ENCODE measurements at regions not wholly inside any gene's neighbourhood (a gene's known extent, or its start where the extent isn't known, plus 50 kb on each side); places are given as distances from the start of the nearest gene placed in this dataset.

DNA sequence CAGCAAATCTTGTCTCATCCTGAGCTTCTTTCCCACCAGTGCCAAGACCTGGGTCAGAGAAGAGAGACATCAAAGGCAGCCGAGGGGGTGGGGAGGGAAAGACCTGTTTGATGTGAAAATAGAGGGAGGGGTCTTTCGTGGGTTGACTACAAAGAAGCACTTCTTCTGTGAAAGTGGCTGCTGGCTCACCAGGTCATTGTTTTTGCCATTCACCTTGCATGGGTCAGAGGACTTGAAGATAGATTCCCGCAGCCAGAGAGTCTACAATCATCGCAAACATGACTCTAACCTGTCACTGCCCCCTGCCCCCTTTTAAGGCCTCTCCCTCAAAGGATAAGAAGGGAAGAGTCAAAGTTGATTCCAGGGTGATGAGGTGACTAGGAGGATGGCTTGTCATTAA is 166.1 kb upstream of the BMPER start (continued):
- TF ChIP-seq ZNF205 (CRISPR knock-in tag; IDR thresholded peaks at IDR 0.05) (no peak), ZMAT3 (CRISPR knock-in tag; conservative IDR thresholded peaks at IDR 0.05) (no peak), HNF4G (IDR thresholded peaks at IDR 0.05; ENCODE audit: borderline replicate concordance, low read depth, low read length) (0 out of 2 replicates have a peak, but pooled peaks have one; percentile 5), HNF4G (CRISPR knock-in tag; IDR thresholded peaks at IDR 0.05; ENCODE audit: borderline replicate concordance, low read depth) (no peak), ZNF432 (CRISPR knock-in tag; IDR thresholded peaks at IDR 0.05; ENCODE audit: borderline replicate concordance) (no peak), BORCS8-MEF2B (CRISPR knock-in tag; IDR thresholded peaks at IDR 0.05) (no peak), ZNF670 (CRISPR knock-in tag; IDR thresholded peaks at IDR 0.05; ENCODE audit: borderline replicate concordance) (no peak), HOXA9 (CRISPR knock-in tag; IDR thresholded peaks at IDR 0.05; ENCODE audit: borderline replicate concordance) (no peak), TFDP1 (CRISPR knock-in tag; IDR thresholded peaks at IDR 0.05; ENCODE audit: borderline replicate concordance) (no peak), ZNF136 (CRISPR knock-in tag; IDR thresholded peaks at IDR 0.05; ENCODE audit: low read depth) (no peak), ZNF562 (CRISPR knock-in tag; IDR thresholded peaks at IDR 0.05; ENCODE audit: borderline replicate concordance) (no peak), MEF2D (CRISPR knock-in tag; IDR thresholded peaks at IDR 0.05) (no peak), GZF1 (CRISPR knock-in tag; IDR thresholded peaks at IDR 0.05) (no peak), GTF3A (CRISPR knock-in tag; conservative IDR thresholded peaks at IDR 0.05) (no peak), ZNF124 (CRISPR knock-in tag; IDR thresholded peaks at IDR 0.05) (no peak), ZNF274 (CRISPR knock-in tag; IDR thresholded peaks at IDR 0.05) (no peak), PCBP2 (optimal IDR thresholded peaks at IDR 0.05; ENCODE audit: low read depth, low read length, poor library complexity, severe bottlenecking) (no peak), NR2F6 (IDR thresholded peaks at IDR 0.05) (peak; percentile 31; the same call in 1 of the 2 replicates), NR2F6 (CRISPR knock-in tag; IDR thresholded peaks at IDR 0.05) (no peak), ZNF703 (CRISPR knock-in tag; IDR thresholded peaks at IDR 0.05; ENCODE audit: borderline replicate concordance) (no peak), ZMYM4 (CRISPR knock-in tag; IDR thresholded peaks at IDR 0.05) (peak; percentile 64; the same call in 1 of the 2 replicates)
- TF ChIP-seq, protein P1, sequence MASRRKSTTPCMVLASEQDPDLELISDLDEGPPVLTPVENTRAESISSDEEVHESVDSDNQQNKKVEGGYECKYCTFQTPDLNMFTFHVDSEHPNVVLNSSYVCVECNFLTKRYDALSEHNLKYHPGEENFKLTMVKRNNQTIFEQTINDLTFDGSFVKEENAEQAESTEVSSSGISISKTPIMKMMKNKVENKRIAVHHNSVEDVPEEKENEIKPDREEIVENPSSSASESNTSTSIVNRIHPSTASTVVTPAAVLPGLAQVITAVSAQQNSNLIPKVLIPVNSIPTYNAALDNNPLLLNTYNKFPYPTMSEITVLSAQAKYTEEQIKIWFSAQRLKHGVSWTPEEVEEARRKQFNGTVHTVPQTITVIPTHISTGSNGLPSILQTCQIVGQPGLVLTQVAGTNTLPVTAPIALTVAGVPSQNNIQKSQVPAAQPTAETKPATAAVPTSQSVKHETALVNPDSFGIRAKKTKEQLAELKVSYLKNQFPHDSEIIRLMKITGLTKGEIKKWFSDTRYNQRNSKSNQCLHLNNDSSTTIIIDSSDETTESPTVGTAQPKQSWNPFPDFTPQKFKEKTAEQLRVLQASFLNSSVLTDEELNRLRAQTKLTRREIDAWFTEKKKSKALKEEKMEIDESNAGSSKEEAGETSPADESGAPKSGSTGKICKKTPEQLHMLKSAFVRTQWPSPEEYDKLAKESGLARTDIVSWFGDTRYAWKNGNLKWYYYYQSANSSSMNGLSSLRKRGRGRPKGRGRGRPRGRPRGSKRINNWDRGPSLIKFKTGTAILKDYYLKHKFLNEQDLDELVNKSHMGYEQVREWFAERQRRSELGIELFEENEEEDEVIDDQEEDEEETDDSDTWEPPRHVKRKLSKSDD (CRISPR knock-in tag; IDR thresholded peaks at IDR 0.05; ENCODE audit: low read depth) = no peak
- TF ChIP-seq, protein P2, sequence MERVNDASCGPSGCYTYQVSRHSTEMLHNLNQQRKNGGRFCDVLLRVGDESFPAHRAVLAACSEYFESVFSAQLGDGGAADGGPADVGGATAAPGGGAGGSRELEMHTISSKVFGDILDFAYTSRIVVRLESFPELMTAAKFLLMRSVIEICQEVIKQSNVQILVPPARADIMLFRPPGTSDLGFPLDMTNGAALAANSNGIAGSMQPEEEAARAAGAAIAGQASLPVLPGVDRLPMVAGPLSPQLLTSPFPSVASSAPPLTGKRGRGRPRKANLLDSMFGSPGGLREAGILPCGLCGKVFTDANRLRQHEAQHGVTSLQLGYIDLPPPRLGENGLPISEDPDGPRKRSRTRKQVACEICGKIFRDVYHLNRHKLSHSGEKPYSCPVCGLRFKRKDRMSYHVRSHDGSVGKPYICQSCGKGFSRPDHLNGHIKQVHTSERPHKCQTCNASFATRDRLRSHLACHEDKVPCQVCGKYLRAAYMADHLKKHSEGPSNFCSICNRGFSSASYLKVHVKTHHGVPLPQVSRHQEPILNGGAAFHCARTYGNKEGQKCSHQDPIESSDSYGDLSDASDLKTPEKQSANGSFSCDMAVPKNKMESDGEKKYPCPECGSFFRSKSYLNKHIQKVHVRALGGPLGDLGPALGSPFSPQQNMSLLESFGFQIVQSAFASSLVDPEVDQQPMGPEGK (CRISPR knock-in tag; IDR thresholded peaks at IDR 0.05) = peak; percentile 79; the same call in 1 of the 2 replicates
- TF ChIP-seq, protein P3, sequence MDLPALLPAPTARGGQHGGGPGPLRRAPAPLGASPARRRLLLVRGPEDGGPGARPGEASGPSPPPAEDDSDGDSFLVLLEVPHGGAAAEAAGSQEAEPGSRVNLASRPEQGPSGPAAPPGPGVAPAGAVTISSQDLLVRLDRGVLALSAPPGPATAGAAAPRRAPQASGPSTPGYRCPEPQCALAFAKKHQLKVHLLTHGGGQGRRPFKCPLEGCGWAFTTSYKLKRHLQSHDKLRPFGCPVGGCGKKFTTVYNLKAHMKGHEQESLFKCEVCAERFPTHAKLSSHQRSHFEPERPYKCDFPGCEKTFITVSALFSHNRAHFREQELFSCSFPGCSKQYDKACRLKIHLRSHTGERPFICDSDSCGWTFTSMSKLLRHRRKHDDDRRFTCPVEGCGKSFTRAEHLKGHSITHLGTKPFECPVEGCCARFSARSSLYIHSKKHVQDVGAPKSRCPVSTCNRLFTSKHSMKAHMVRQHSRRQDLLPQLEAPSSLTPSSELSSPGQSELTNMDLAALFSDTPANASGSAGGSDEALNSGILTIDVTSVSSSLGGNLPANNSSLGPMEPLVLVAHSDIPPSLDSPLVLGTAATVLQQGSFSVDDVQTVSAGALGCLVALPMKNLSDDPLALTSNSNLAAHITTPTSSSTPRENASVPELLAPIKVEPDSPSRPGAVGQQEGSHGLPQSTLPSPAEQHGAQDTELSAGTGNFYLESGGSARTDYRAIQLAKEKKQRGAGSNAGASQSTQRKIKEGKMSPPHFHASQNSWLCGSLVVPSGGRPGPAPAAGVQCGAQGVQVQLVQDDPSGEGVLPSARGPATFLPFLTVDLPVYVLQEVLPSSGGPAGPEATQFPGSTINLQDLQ (CRISPR knock-in tag; IDR thresholded peaks at IDR 0.05) = no peak

Measured in HepG2 (cell line).